Stimulated activated naive CD8-positive, alpha-beta T cell treated with anti-CD3 and anti-CD28 coated beads, Interleukin-15, Interleukin-2, amounts not matched to agents 100 U/mL and 50 U/mL, for 24 hours (primary cell): ENCODE measurements at regions not wholly inside any gene's neighbourhood (a gene's known extent, or its start where the extent isn't known, plus 50 kb on each side); places are given as distances from the start of the nearest gene placed in this dataset.

Experiments
- ATAC-seq: fragments of 150-1000 bp; cut with Tn5 transposase; one replicate; pipeline ENCODE4 v1.10.0; 2021
- DNase-seq: peaks from one replicate; pipeline ENCODE4 v3.0.0; 2021

GRCh38 chr9:89234205-89235067 lies 55.8 kb upstream of the SHC3 start:
- ATAC-seq (peak; percentile 94), DNase-seq (peak; percentile 63)

- ATAC-seq (no peak), DNase-seq (no peak)
Observed at GRCh38 chr9:89236955-89237573, 58.4 kb upstream of the SHC3 start.

GRCh38 chr9:89238424-89238823 lies 59.8 kb upstream of the SHC3 start:
- DNase-seq (no peak), ATAC-seq (no peak)

- DNase-seq (no peak), ATAC-seq (no peak)
Observed at GRCh38 chr9:89243296-89244061, 64.9 kb upstream of the SHC3 start.

- no peak for DNase-seq
Observed at GRCh38 chr9:89246840-89247239, 64.2 kb upstream of the CKS2 start.

GRCh38 chr9:89247431-89248353 lies 63.3 kb upstream of the CKS2 start:
- ATAC-seq (no peak), DNase-seq (no peak)

More at GRCh38 chr9:89246840-89247239, 64.2 kb upstream of the CKS2 start:
- ATAC-seq: no peak

GRCh38 chr9:89249001-89249400 lies 62.0 kb upstream of the CKS2 start:
- no peak for ATAC-seq
- no peak for DNase-seq

GRCh38 chr9:89252651-89253267 lies 58.2 kb upstream of the CKS2 start:
- DNase-seq: no peak
- ATAC-seq: no peak

- ATAC-seq: no peak
- no peak for DNase-seq
Observed at GRCh38 chr9:89254058-89254772, 56.8 kb upstream of the CKS2 start.

GRCh38 chr9:89254773-89255125 lies 56.2 kb upstream of the CKS2 start:
- DNase-seq (no peak), ATAC-seq (no peak)

GRCh38 chr9:89256225-89256624 lies 54.8 kb upstream of the CKS2 start:
- ATAC-seq: no peak

GRCh38 chr9:89256642-89257041 lies 54.4 kb upstream of the CKS2 start:
- DNase-seq (no peak), ATAC-seq (no peak)

More at GRCh38 chr9:89256225-89256624, 54.8 kb upstream of the CKS2 start:
- no peak for DNase-seq

- DNase-seq (no peak), ATAC-seq (no peak)
Observed at GRCh38 chr9:89260525-89260924, 50.5 kb upstream of the CKS2 start.
